Fibroblast of lung (primary cell): ENCODE measurements at regions not wholly inside any gene's neighbourhood (a gene's known extent, or its start where the extent isn't known, plus 50 kb on each side); places are given as distances from the start of the nearest gene placed in this dataset.

Experiments used
- CTCF ChIP-seq, 2 donors: IDR thresholded peaks in 1 of 2; conservative IDR thresholded peaks in 1 of 2; 1 replicate in 1 of 2; 2 replicates in 1 of 2; pipeline ENCODE4 v1.5.1; 2011 to 2012; ENCODE audit warnings: low read length in 2 of 2, control low read depth in 1 of 2, inconsistent platforms in 1 of 2, low read depth in 1 of 2, mild to moderate bottlenecking in 1 of 2
- EZH2 ChIP-seq: IDR thresholded peaks from 2 replicates; pipeline ENCODE4 v1.5.1; 2012; ENCODE audit warnings: low read length, control low read depth, mild to moderate bottlenecking; ENCODE audit errors: missing control alignments

GRCh38 chr5:74322944-74323343 is 317.6 kb downstream of the ENC1 start:
- no peak for TF ChIP-seq CTCF (conservative IDR thresholded peaks at IDR 0.05 in 1 of 2, IDR thresholded peaks at IDR 0.05 in 1 of 2; ENCODE audit: low read depth in 1 of 2, low read length in 2 of 2)
- no peak for TF ChIP-seq EZH2
